Psoas muscle (tissue), 7 donors: ENCODE measurements at regions not wholly inside any gene's neighbourhood (a gene's known extent, or its start where the extent isn't known, plus 50 kb on each side); places are given as distances from the start of the nearest gene placed in this dataset.

Experiments
- ATAC-seq, 4 donors: fragments of 200-7000 bp; cut with Tn5 transposase; one replicate each; pipeline ENCODE4 v1.9.1; 2020; ENCODE audit warnings: moderate library complexity in 3 of 4, mild to moderate bottlenecking in 2 of 4
- DNase-seq, 2 donors: peaks; one replicate each; pipeline ENCODE4 v3.0.0-alpha.2; 2020
- H3K27ac ChIP-seq: fragments of 200-600 bp; one replicate; pipeline ENCODE4 v1.8.0; 2022
- H3K27me3 ChIP-seq, 3 donors: fragments of 200-600 bp in 1 of 3; one replicate each; pipeline versions ENCODE4 v1.6.1 to v1.8.0; 2013 to 2022; ENCODE audit warnings: low read length in 2 of 3, mild to moderate bottlenecking in 2 of 3, moderate library complexity in 1 of 3; ENCODE audit not compliant: insufficient read depth in 3 of 3
- H3K36me3 ChIP-seq, 2 donors: fragments of 200-600 bp in 1 of 2; one replicate each; pipeline versions ENCODE4 v1.6.1 to v1.8.0; 2013 to 2022; ENCODE audit warnings: low read depth in 1 of 2, mild to moderate bottlenecking in 1 of 2, moderate library complexity in 1 of 2; ENCODE audit not compliant: insufficient read depth in 1 of 2
- H3K4me1 ChIP-seq: fragments of 200-600 bp; one replicate; pipeline ENCODE4 v1.8.0; 2022
- H3K4me3 ChIP-seq: fragments of 200-600 bp; one replicate; pipeline ENCODE4 v1.8.0; 2022; ENCODE audit warnings: mild to moderate bottlenecking
- H3K9me3 ChIP-seq: fragments of 200-600 bp; one replicate; pipeline ENCODE4 v1.8.0; 2022
- WGBS, 3 donors: extraction: QIAGEN DNeasy Blood & Tissue Kit; methylation state at CpG; one replicate each; pipeline versions ENCODE4 v1.1.6 to v1.1.7; 2013; 5-methylcytosine and 5-hydroxymethylcytosine counted together
- intact Hi-C, 2 donors: fragments of 100-400 bp; cut with DNase I; formaldehyde crosslinking; loops; one replicate each; pipeline versions ENCODE4 v1.11.0 to v1.14.2; 2022
- TF ChIP-seq, protein P1 (sequence below): fragments of 200-600 bp; IDR thresholded peaks from one replicate; pipeline ENCODE4 v1.8.0; 2022; ENCODE audit warnings: antibody characterized with exemption
- donor health status: healthy with polysubstance abuse.
- donor health status: DM: no; HTN: no; CAD: no; lungs with moderate emphysema.
- donor health status: Bipolar disorder and iron deficiency.
- donor health status: healthy.
- donor health status: DM: yes; HTN: yes; CAD: no.
- donor health status: DM: no; HTN: no; CAD: no.
- donor health status: DM: yes; HTN: yes; CAD: no.

DNA sequence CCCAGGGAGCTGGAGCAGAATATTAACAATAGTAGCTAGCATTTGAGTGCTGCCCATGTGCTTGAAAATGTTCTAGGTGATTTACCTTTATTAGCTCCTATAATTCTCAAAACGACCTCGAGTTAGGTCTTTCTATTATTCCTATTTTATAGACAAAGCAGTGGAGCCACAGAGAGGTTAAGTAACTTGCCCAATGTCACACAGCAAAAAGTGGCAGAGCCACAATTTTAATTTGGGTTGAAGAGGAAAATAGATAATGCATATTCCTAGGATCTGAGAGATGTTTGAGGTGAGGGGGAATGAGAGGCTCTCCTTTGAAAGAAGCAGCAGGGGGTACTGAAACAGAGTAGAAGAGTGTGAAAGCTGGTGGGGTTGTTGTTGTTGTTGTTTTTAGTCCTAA is 354.5 kb upstream of the SLC35B3 start:
- TF ChIP-seq, protein P1, sequence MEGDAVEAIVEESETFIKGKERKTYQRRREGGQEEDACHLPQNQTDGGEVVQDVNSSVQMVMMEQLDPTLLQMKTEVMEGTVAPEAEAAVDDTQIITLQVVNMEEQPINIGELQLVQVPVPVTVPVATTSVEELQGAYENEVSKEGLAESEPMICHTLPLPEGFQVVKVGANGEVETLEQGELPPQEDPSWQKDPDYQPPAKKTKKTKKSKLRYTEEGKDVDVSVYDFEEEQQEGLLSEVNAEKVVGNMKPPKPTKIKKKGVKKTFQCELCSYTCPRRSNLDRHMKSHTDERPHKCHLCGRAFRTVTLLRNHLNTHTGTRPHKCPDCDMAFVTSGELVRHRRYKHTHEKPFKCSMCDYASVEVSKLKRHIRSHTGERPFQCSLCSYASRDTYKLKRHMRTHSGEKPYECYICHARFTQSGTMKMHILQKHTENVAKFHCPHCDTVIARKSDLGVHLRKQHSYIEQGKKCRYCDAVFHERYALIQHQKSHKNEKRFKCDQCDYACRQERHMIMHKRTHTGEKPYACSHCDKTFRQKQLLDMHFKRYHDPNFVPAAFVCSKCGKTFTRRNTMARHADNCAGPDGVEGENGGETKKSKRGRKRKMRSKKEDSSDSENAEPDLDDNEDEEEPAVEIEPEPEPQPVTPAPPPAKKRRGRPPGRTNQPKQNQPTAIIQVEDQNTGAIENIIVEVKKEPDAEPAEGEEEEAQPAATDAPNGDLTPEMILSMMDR = no peak
- Histone ChIP-seq H3K4me3 (no peak overlapping the region), H3K9me3 (no peaks in the 10 kb centered on the region), H3K4me1 (no peaks in the 10 kb centered on the region), H3K27me3 (no peaks in the 10 kb centered on the region), H3K27ac (no peak overlapping the region), H3K36me3 (no peaks in the 10 kb centered on the region)
- 63 to 72% (median 64%) methylated on average over 2 of the region's 2 CpGs for WGBS, 3 donors
- ATAC-seq (no peak), DNase-seq (no peak)
- intact Hi-C loops = no loop called here

DNA sequence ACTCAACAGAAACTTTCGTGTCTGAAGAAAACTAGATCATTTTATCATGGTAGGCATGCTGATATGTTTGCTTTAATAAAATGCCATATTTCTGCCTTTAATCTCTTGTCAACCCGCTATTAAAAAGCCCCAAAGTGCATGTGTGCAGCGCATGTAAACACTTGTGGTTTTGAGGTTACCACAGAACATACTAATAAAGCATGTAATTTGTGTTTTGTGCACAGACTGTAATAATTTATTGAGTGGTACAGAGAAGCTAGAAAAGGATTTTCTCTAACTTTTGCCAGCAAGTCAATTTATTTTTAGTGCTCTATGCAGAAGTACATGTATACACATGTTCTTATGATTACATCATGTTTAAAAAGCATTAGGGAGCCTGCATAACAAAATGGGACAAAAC is 349.9 kb upstream of the SLC35B3 start:
- no peaks in the 10 kb centered on the region for H3K9me3 ChIP-seq

DNA sequence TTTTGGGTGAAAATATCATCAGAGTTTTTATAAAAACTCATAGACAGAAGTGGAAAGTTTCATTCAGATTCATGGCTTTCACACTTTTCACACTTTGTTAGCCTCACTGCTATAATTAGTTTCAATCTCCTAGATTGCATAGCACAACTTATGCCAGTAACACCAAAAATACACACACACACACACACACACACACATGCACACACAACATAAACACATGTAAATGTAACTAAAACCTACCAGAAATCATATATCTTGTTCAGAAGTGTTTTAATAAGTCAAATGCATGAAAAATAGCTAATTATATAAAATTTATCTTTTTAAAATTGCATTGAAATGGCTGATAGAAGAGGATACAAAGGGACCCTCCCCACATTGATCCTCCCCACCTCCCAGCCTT is 347.8 kb upstream of the SLC35B3 start:
- no peaks in the 10 kb centered on the region for H3K4me1 ChIP-seq
- H3K27ac ChIP-seq = no peak overlapping the region
- H3K27me3 ChIP-seq = no peaks in the 10 kb centered on the region
- H3K9me3 ChIP-seq = no peaks in the 10 kb centered on the region
- TF ChIP-seq, protein P1 = no peak
- intact Hi-C loops = no loop called here
- ATAC-seq = no peak
- H3K36me3 ChIP-seq = no peaks in the 10 kb centered on the region
- DNase-seq = no peak
- no peak overlapping the region for H3K4me3 ChIP-seq

More for the DNA sequence above, 349.9 kb upstream of the SLC35B3 start:
- Histone ChIP-seq H3K4me3 (no peak overlapping the region), H3K27ac (no peak overlapping the region), H3K27me3 (no peaks in the 10 kb centered on the region), H3K36me3 (no peaks in the 10 kb centered on the region), H3K4me1 (no peaks in the 10 kb centered on the region)
- 59 to 68% (median 60%) methylated on average over 3 of the region's 3 CpGs for WGBS, 3 donors
- intact Hi-C loops = no loop called here
- ATAC-seq (no peak), DNase-seq (no peak)
- TF ChIP-seq, protein P1 = no peak

DNA sequence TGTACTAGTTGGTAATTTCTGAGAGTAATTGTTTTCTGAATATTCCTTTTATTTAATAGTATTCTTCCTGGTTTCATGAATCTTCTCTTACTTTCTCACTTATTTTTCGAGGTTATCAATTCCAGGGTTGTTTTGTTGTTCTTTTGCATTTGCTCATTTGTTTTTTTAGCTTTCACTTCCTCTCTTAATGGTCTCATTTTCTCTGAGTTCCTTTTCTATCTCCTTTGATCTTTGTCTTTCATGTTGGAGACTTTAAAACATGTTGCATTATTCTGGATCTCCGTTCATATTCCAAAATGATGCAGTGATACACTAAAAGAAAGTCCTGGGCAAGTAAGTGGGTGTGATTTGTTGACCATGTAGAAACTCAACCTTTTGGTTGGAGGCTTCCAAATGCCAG is 345.3 kb upstream of the SLC35B3 start:
- intact Hi-C loops = no loop called here
- ATAC-seq = no peak
- no peak for DNase-seq
- 68 to 82% (median 76%) methylated on average over 2 of the region's 2 CpGs for WGBS, 3 donors
- no peaks in the 10 kb centered on the region for H3K27me3 ChIP-seq
- H3K4me3 ChIP-seq = no peak overlapping the region
- TF ChIP-seq, protein P1 = no peak
- no peaks in the 10 kb centered on the region for H3K9me3 ChIP-seq
- no peaks in the 10 kb centered on the region for H3K36me3 ChIP-seq
- no peaks in the 10 kb centered on the region for H3K4me1 ChIP-seq
- no peak overlapping the region for H3K27ac ChIP-seq

DNA sequence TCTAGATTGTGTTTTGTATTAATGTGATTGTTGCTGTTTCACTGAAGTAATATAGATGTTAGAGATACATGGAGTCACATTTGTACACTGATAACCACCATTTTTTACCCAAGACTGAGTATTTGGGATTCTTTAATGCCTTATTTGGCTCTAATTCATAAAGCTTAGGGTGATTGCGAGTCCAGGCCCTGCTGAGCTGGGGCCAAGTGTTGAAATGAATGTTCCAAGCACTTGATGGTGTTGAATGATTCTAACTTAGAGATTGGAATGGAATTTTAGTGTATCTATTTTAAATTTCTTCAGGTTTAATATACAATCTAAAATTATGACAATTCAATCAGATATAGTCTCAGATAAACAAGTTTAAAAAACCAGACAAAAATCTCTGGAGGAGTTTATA is 329.4 kb upstream of the SLC35B3 start:
- TF ChIP-seq, protein P1 = no peak
- no peak for ATAC-seq
- 28 to 33% (median 28%) methylated on average over 1 of the region's 1 CpG for WGBS, 3 donors

More for the DNA sequence above, 329.4 kb upstream of the SLC35B3 start:
- H3K36me3 ChIP-seq = no peaks in the 10 kb centered on the region
- intact Hi-C loops = no loop called here
- H3K4me1 ChIP-seq = peaks cover 6% of the 10 kb centered on the region
- H3K27me3 ChIP-seq = no peaks in the 10 kb centered on the region
- no peak for DNase-seq
- no peak overlapping the region for H3K4me3 ChIP-seq
- H3K27ac ChIP-seq = no peak overlapping the region
- H3K9me3 ChIP-seq = no peaks in the 10 kb centered on the region
